ENCODE measurements at regions not wholly inside any gene's neighbourhood (a gene's known extent, or its start where the extent isn't known, plus 50 kb on each side); places are given as distances from the start of the nearest gene placed in this dataset.

- no peaks in the 10 kb centered on the region for H3K27me3 ChIP-seq
- no peak for DNase-seq
- H3K9me3 ChIP-seq = no peaks in the 10 kb centered on the region
- H3K4me1 ChIP-seq = no peaks in the 10 kb centered on the region
- TF ChIP-seq, protein P1, sequence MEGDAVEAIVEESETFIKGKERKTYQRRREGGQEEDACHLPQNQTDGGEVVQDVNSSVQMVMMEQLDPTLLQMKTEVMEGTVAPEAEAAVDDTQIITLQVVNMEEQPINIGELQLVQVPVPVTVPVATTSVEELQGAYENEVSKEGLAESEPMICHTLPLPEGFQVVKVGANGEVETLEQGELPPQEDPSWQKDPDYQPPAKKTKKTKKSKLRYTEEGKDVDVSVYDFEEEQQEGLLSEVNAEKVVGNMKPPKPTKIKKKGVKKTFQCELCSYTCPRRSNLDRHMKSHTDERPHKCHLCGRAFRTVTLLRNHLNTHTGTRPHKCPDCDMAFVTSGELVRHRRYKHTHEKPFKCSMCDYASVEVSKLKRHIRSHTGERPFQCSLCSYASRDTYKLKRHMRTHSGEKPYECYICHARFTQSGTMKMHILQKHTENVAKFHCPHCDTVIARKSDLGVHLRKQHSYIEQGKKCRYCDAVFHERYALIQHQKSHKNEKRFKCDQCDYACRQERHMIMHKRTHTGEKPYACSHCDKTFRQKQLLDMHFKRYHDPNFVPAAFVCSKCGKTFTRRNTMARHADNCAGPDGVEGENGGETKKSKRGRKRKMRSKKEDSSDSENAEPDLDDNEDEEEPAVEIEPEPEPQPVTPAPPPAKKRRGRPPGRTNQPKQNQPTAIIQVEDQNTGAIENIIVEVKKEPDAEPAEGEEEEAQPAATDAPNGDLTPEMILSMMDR (IDR thresholded peaks at IDR 0.05; ENCODE audit: low read depth, low read length) = no peak
- H3K36me3 ChIP-seq = no peaks in the 10 kb centered on the region
- no peak overlapping the region for H3K4me3 ChIP-seq (ENCODE audit: low read depth, low read length)
These were observed 199.5 kb upstream of the PLEKHG7 start for GRCh38 chr12:92503029-92503931.

- no peaks in the 10 kb centered on the region for H3K4me1 ChIP-seq
- DNase-seq = no peak
- TF ChIP-seq, protein P1 (IDR thresholded peaks at IDR 0.05; ENCODE audit: low read depth, low read length) = peak; percentile 13; the same call in 1 of the 2 replicates
- H3K4me3 ChIP-seq (ENCODE audit: low read depth, low read length) = no peak overlapping the region
- H3K9me3 ChIP-seq = no peaks in the 10 kb centered on the region
- H3K27me3 ChIP-seq = no peaks in the 10 kb centered on the region
- H3K36me3 ChIP-seq = no peaks in the 10 kb centered on the region
These were observed 200.3 kb upstream of the PLEKHG7 start for GRCh38 chr12:92502417-92503028.

- Histone ChIP-seq H3K27me3 (no peaks in the 10 kb centered on the region), H3K36me3 (no peaks in the 10 kb centered on the region), H3K4me3 (ENCODE audit: low read depth, low read length) (no peak overlapping the region), H3K9me3 (no peaks in the 10 kb centered on the region), H3K4me1 (no peaks in the 10 kb centered on the region)
- DNase-seq = no peak
- TF ChIP-seq, protein P1 (IDR thresholded peaks at IDR 0.05; ENCODE audit: low read depth, low read length) = no peak
These were observed 206.0 kb upstream of the PLEKHG7 start for GRCh38 chr12:92496790-92497189.

GRCh38 chr12:92495108-92495507 is 207.7 kb upstream of the PLEKHG7 start:
- no peaks in the 10 kb centered on the region for H3K9me3 ChIP-seq
- no peaks in the 10 kb centered on the region for H3K4me1 ChIP-seq
- DNase-seq = no peak
- no peaks in the 10 kb centered on the region for H3K27me3 ChIP-seq
- H3K4me3 ChIP-seq (ENCODE audit: low read depth, low read length) = no peak overlapping the region
- H3K36me3 ChIP-seq = no peaks in the 10 kb centered on the region
- TF ChIP-seq, protein P1 (IDR thresholded peaks at IDR 0.05; ENCODE audit: low read depth, low read length) = no peak

DNA sequence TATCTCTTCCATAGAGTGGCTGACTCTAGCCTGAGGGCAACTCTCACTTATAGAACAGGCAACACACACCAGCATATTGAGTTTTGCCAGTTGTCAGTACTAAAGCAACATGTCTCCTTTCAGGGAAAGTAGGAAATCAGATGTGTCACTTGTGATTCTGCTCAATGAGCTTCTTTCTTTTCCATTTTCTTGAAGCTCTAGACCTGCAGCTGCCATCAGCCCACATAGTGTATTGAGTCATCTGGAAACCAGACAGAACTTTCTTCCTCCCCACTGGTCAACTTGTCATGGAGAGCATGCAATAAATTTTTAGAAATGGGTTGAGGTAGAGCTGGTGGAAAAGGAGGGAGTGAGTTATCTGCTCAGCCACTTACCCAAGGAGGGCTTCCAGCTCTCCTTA is 209.0 kb upstream of the PLEKHG7 start:
- DNase-seq = no peak
- no peaks in the 10 kb centered on the region for H3K4me1 ChIP-seq

More for the DNA sequence above, 209.0 kb upstream of the PLEKHG7 start:
- H3K4me3 ChIP-seq (ENCODE audit: low read depth, low read length) = no peak overlapping the region
- no peaks in the 10 kb centered on the region for H3K27me3 ChIP-seq
- H3K36me3 ChIP-seq = no peaks in the 10 kb centered on the region
- TF ChIP-seq, protein P1 (IDR thresholded peaks at IDR 0.05; ENCODE audit: low read depth, low read length) = no peak
- no peaks in the 10 kb centered on the region for H3K9me3 ChIP-seq

Data from BE2C (cell line).